ENCODE measurements at regions not wholly inside any gene's neighbourhood (a gene's known extent, or its start where the extent isn't known, plus 50 kb on each side); places are given as distances from the start of the nearest gene placed in this dataset.

- no peak for TF ChIP-seq CTCF (IDR thresholded peaks at IDR 0.05 in 4 of 5, conservative IDR thresholded peaks at IDR 0.05 in 1 of 5)
- no peak for TF ChIP-seq POLR2A (IDR thresholded peaks at IDR 0.05)
Measured at GRCh38 chr13:85520445-85520844, 278.8 kb downstream of the SLITRK6 start.
